ENCODE measurements at regions not wholly inside any gene's neighbourhood (a gene's known extent, or its start where the extent isn't known, plus 50 kb on each side); places are given as distances from the start of the nearest gene placed in this dataset.

DNA sequence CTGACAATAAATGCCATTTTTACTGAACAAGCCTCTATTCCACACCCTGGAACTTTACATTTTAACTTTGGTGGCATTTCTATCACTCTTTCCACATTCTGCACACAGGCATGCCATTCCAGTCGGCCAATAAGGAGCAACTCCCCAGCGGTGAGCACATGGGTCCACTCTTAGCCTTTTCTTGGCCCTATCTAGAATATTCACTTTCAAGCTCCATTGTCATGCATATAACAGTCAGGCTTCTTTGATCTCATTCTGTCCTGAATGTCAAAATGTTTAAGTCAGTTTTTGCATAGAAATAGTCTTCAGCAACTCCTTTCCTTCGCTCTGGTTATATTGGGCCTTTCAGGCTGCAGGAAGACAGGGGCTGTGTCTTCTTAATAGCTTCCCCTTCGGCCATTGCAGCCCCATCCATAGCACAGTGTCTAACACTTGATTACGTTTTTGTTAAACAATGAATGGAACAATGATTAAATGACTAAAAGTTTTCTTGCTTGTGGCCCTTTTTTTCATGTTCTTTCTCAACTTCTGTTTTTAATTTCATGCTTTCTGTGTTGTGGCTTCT lies 427.3 kb downstream of the MFSD1 start:
- TF ChIP-seq, protein P1, sequence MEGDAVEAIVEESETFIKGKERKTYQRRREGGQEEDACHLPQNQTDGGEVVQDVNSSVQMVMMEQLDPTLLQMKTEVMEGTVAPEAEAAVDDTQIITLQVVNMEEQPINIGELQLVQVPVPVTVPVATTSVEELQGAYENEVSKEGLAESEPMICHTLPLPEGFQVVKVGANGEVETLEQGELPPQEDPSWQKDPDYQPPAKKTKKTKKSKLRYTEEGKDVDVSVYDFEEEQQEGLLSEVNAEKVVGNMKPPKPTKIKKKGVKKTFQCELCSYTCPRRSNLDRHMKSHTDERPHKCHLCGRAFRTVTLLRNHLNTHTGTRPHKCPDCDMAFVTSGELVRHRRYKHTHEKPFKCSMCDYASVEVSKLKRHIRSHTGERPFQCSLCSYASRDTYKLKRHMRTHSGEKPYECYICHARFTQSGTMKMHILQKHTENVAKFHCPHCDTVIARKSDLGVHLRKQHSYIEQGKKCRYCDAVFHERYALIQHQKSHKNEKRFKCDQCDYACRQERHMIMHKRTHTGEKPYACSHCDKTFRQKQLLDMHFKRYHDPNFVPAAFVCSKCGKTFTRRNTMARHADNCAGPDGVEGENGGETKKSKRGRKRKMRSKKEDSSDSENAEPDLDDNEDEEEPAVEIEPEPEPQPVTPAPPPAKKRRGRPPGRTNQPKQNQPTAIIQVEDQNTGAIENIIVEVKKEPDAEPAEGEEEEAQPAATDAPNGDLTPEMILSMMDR (IDR thresholded peaks at IDR 0.05): no peak
- H3K27me3 ChIP-seq: no peaks in the 10 kb centered on the region
- no peaks in the 10 kb centered on the region for H3K4me1 ChIP-seq (ENCODE audit: control insufficient read depth in 1 of 2, insufficient read depth in 1 of 2, low read depth in 1 of 2, low read length in 1 of 2)
- no peaks in the 10 kb centered on the region for H3K9me3 ChIP-seq
- no peak overlapping the region for H3K4me3 ChIP-seq (ENCODE audit: low read depth in 1 of 2, low read length in 1 of 2)
- no peaks in the 10 kb centered on the region for H3K36me3 ChIP-seq
- no peak overlapping the region for H3K27ac ChIP-seq

DNA sequence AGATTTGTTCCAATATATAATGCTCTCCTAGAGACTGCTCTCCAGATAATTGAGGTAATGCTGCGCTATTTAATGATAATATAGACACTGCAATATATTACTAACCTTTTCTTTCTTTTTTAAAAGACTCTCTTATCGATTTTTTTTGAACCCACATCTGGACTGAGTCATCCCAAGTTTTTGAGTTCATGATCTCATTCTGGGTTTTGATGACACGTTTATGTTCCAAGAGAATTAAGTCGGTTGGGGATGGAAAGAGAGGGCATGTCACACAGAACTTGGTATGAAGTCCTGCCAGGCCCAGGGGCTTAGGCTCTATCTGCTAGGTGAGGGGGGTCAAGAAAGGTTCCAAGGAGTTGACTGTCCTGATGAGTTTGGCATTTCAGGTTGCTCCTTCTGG lies 431.1 kb downstream of the MFSD1 start:
- no peak overlapping the region for H3K27ac ChIP-seq
- TF ChIP-seq, protein P1 (IDR thresholded peaks at IDR 0.05): no peak
- H3K27me3 ChIP-seq: no peaks in the 10 kb centered on the region
- no peak overlapping the region for H3K4me3 ChIP-seq (ENCODE audit: low read depth in 1 of 2, low read length in 1 of 2)
- H3K4me1 ChIP-seq (ENCODE audit: control insufficient read depth in 1 of 2, insufficient read depth in 1 of 2, low read depth in 1 of 2, low read length in 1 of 2): no peaks in the 10 kb centered on the region
- H3K9me3 ChIP-seq: no peaks in the 10 kb centered on the region
- no peaks in the 10 kb centered on the region for H3K36me3 ChIP-seq

DNA sequence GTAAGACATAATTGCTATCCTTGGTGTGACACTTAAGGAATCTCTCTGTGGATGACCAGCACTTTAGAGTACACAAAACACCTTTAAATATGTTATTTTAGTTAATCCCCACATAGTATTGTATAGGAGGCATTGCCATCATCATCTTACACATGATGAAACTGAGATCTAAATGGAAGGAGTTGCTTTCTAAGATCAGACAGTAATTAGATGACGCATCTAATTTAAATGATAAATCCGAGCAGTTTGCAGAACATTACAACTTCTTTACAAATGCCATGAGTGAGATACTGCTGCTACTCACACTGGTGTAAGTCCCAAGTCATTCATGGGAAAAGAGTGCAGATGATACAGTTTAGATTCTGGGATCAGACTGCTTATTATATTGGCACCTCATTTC lies 431.9 kb downstream of the MFSD1 start:
- no peaks in the 10 kb centered on the region for H3K9me3 ChIP-seq

DNA sequence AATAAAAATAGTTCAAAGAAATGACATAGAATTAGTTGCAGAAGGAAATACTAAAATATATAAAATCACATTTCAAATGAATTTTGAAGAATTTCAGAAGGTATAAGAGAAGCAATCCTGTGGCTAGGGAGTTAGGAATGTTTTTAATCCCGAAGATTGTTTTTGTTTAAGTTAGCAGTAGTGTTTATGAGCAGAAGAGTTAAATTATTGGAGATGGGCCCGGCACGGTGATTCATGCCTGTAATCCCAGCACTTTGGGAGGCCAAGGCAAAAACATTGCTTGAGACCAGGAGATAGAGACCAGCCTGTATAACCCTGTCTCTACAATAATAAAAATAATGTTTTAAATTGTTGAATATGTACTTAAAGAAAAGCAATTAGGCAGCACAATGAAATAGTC lies 432.5 kb downstream of the MFSD1 start:
- Histone ChIP-seq H3K9me3 (no peaks in the 10 kb centered on the region), H3K27ac (no peak overlapping the region), H3K36me3 (no peaks in the 10 kb centered on the region)

More for the DNA sequence above, 431.9 kb downstream of the MFSD1 start:
- Histone ChIP-seq H3K27ac (no peak overlapping the region), H3K36me3 (no peaks in the 10 kb centered on the region), H3K4me1 (ENCODE audit: control insufficient read depth in 1 of 2, insufficient read depth in 1 of 2, low read depth in 1 of 2, low read length in 1 of 2) (no peaks in the 10 kb centered on the region), H3K27me3 (no peaks in the 10 kb centered on the region), H3K4me3 (ENCODE audit: low read depth in 1 of 2, low read length in 1 of 2) (no peak overlapping the region)
- TF ChIP-seq, protein P1 (IDR thresholded peaks at IDR 0.05): no peak

DNA sequence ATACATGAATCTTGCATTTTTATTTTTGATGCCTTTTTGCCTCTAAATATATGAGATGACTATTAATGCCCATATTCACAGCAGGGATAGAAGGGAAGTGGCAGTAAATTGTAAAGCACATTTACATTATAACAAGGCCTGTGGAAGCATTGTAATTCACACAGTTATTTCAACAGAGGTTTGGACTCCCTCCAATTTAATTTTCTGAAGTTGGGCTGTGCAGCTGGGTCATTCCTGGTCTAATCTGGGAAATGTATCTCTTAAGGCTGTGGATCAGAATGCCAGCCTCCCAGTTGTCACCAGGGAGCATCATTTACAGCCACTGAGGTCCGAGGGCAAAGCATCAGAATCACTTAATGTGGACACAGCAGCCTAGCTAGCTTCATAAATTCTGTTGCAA lies 434.5 kb downstream of the MFSD1 start:
- Histone ChIP-seq H3K27ac (no peak overlapping the region), H3K9me3 (no peaks in the 10 kb centered on the region), H3K4me1 (ENCODE audit: control insufficient read depth in 1 of 2, insufficient read depth in 1 of 2, low read depth in 1 of 2, low read length in 1 of 2) (no peaks in the 10 kb centered on the region), H3K27me3 (no peaks in the 10 kb centered on the region), H3K4me3 (ENCODE audit: low read depth in 1 of 2, low read length in 1 of 2) (no peak overlapping the region), H3K36me3 (no peaks in the 10 kb centered on the region)
- TF ChIP-seq, protein P1 (IDR thresholded peaks at IDR 0.05): no peak

More for the DNA sequence above, 432.5 kb downstream of the MFSD1 start:
- Histone ChIP-seq H3K27me3 (no peaks in the 10 kb centered on the region), H3K4me1 (ENCODE audit: control insufficient read depth in 1 of 2, insufficient read depth in 1 of 2, low read depth in 1 of 2, low read length in 1 of 2) (no peaks in the 10 kb centered on the region), H3K4me3 (ENCODE audit: low read depth in 1 of 2, low read length in 1 of 2) (no peak overlapping the region)
- TF ChIP-seq, protein P1 (IDR thresholded peaks at IDR 0.05): no peak

DNA sequence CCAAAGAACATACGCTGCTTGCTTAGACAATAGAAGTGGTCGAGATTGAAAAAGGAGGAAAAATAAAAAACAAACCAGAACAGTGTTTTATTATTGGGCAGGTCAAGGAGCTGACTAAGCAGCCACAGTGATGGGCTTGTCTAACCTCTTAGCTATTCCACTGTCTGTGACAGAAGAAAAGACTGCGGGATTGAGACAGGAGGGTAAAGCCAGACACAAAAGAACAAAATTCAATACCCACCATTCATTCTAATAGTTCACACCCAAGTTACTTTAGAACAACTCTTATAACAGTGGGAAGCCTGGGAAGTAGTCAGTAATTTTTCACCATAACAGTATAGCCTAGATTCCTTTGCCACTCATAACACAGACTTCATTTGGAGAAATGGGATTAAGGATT lies 435.4 kb downstream of the MFSD1 start:
- H3K27ac ChIP-seq: no peak overlapping the region
- H3K36me3 ChIP-seq: no peaks in the 10 kb centered on the region
- H3K9me3 ChIP-seq: no peaks in the 10 kb centered on the region
- no peaks in the 10 kb centered on the region for H3K27me3 ChIP-seq
- no peak overlapping the region for H3K4me3 ChIP-seq (ENCODE audit: low read depth in 1 of 2, low read length in 1 of 2)
- TF ChIP-seq, protein P1 (IDR thresholded peaks at IDR 0.05): no peak
- H3K4me1 ChIP-seq (ENCODE audit: control insufficient read depth in 1 of 2, insufficient read depth in 1 of 2, low read depth in 1 of 2, low read length in 1 of 2): no peaks in the 10 kb centered on the region

All from neutrophil (primary cell).